SJCRH30 (cell line): ENCODE measurements at regions not wholly inside any gene's neighbourhood (a gene's known extent, or its start where the extent isn't known, plus 50 kb on each side); places are given as distances from the start of the nearest gene placed in this dataset.

ENCODE experiments used
- DNase-seq, 2 experiments: peaks; one replicate each; pipeline ENCODE4 v3.0.0-alpha.2; 2015 to 2020
- H3K27ac ChIP-seq: fragments of 250-450 bp; sonication (Bioruptor Pico); 2 replicates; pipeline ENCODE4 v1.5.1; 2020; ENCODE audit warnings: mild to moderate bottlenecking, moderate library complexity
- H3K27me3 ChIP-seq: fragments of 250-450 bp; sonication (Bioruptor Pico); 2 replicates; pipeline ENCODE4 v1.5.1; 2020; ENCODE audit warnings: mild to moderate bottlenecking, moderate library complexity
- H3K36me3 ChIP-seq: fragments of 250-450 bp; sonication (Bioruptor Pico); 2 replicates; pipeline ENCODE4 v1.5.1; 2020; ENCODE audit warnings: mild to moderate bottlenecking, moderate library complexity
- H3K4me1 ChIP-seq: fragments of 250-450 bp; sonication (Bioruptor Pico); 2 replicates; pipeline ENCODE4 v1.5.1; 2020; ENCODE audit warnings: mild to moderate bottlenecking, moderate library complexity
- H3K4me3 ChIP-seq: fragments of 250-450 bp; sonication (Bioruptor Pico); 2 replicates; pipeline ENCODE4 v1.5.1; 2020; ENCODE audit warnings: mild to moderate bottlenecking, moderate library complexity
- H3K9me3 ChIP-seq: fragments of 250-450 bp; sonication (Bioruptor Pico); replicated peaks from 2 replicates; pipeline ENCODE4 v1.5.1; 2020; ENCODE audit warnings: mild to moderate bottlenecking, moderate library complexity

DNA sequence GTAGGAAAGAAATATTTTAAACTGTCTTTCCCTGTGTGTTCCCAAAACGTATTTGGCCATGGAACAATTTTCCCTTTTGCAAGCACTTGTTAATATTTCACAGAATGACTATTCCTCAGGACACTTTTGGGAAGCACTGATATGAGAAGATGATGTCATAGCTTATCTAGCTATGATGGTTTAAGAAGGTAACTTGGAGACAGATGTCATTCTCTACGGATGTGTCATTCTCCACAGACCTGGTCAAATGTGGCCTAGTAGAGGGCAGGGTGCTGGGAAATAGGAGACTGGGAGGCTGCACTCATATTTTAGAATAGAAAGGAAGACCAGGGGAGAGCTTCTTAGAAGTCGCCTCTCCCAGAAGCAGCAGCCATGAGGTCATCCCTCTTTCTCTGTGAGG lies 220.7 kb upstream of the GLI3 start:
- no peaks in the 10 kb centered on the region for H3K36me3 ChIP-seq
- H3K27ac ChIP-seq, result no peak overlapping the region
- no peaks in the 10 kb centered on the region for H3K4me1 ChIP-seq
- H3K9me3 ChIP-seq, result no peaks in the 10 kb centered on the region
- H3K4me3 ChIP-seq, result no peak overlapping the region
- no peaks in the 10 kb centered on the region for H3K27me3 ChIP-seq
- no peak for DNase-seq

DNA sequence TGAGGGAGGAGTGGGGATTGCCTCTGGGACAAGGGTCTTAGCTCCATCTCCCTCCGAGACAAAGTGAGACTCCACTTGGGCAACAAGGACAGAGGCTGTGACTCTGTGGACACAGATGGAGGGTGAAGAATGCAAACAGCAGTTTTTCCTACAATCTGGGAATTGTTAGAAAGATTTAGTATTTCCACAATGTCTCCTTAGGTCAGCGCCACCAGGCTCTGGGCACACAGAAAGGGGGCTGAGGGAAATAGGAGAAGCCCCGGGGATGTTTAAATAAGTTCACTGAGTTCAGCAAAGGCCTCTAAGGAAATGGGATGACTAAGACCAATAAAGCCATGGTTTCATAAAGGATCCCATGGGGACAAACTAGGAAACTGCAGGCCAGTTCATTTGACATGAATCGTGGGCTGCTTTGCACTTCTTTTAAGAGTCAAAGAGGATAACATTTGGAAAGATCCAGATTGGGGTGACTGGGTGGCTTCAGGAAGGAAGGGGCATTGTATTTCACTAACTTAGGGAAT lies 219.8 kb upstream of the GLI3 start:
- Histone ChIP-seq H3K9me3 (no peaks in the 10 kb centered on the region), H3K27ac (no peak overlapping the region), H3K4me3 (no peak overlapping the region), H3K4me1 (no peaks in the 10 kb centered on the region), H3K36me3 (no peaks in the 10 kb centered on the region), H3K27me3 (no peaks in the 10 kb centered on the region)
- no peak for DNase-seq

DNA sequence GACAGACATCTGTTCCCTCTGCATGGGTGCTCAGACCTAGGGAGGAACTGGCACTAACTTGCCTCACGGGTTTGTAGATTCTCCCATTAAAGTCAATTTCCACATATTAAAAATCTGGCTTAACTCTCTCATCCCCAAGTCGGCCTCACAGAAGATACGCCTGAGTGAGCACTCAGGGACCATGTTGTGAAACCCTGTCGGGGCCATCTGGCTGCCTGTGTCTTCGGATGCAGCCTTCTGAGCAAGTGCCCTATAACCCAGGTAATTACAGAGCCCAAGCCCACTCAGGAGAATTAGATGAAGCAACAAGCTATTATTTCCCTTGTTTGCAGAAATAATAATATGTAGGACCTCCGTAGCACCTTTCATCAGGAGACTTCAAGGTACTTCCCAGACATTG lies 219.3 kb upstream of the GLI3 start:
- DNase-seq, result no peak

DNA sequence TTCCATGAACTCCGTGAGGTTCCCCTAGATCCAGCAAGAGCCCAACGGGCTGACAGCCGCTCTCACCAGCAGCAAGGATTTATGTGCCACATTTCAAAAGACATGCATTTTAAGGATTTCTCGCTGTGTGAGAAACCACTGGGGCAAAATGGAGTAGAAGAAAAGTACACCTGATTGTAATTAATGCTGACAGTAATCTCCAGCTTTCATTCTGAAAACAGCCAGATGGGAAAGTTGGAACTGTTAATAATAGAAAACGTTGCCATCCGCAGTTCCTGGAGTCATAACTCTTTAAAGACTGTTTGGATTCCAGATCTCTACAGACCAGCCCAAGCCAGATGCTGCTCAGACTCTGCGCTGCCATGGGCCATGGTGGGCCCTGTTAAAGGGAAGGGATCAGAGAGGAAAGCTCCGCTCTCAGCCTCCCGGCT lies 216.9 kb upstream of the GLI3 start:
- DNase-seq, result no peak
- H3K27ac ChIP-seq, result no peak overlapping the region
- no peak overlapping the region for H3K4me3 ChIP-seq

More for the DNA sequence above, 219.3 kb upstream of the GLI3 start:
- no peaks in the 10 kb centered on the region for H3K9me3 ChIP-seq
- no peaks in the 10 kb centered on the region for H3K27me3 ChIP-seq
- H3K4me1 ChIP-seq, result no peaks in the 10 kb centered on the region
- H3K27ac ChIP-seq, result no peak overlapping the region
- H3K4me3 ChIP-seq, result no peak overlapping the region
- H3K36me3 ChIP-seq, result no peaks in the 10 kb centered on the region

DNA sequence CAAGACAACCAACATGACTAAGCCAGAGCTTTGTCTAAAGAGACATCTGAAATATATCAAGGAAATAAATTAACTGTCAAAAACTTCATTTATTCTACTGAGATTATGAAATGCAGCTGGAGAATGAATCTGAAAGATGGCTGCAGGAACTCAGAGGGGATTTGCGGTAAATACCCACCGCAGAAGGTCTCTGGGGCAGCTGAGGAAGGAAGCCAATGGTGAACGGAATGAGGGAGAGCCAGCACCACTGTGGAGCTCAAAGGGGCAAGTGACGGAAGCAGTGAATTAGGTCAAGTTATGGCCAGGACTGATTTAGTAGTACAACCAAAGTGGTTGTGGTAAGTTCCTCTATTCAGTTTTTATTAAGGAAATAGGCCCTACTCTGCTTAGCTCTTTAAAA lies 215.3 kb upstream of the GLI3 start:
- Histone ChIP-seq H3K9me3 (no peaks in the 10 kb centered on the region), H3K36me3 (no peaks in the 10 kb centered on the region), H3K4me3 (no peak overlapping the region), H3K27ac (no peak overlapping the region), H3K27me3 (no peaks in the 10 kb centered on the region), H3K4me1 (no peaks in the 10 kb centered on the region)
- no peak for DNase-seq

More for the DNA sequence above, 216.9 kb upstream of the GLI3 start:
- Histone ChIP-seq H3K4me1 (no peaks in the 10 kb centered on the region), H3K9me3 (no peaks in the 10 kb centered on the region), H3K36me3 (no peaks in the 10 kb centered on the region), H3K27me3 (no peaks in the 10 kb centered on the region)

DNA sequence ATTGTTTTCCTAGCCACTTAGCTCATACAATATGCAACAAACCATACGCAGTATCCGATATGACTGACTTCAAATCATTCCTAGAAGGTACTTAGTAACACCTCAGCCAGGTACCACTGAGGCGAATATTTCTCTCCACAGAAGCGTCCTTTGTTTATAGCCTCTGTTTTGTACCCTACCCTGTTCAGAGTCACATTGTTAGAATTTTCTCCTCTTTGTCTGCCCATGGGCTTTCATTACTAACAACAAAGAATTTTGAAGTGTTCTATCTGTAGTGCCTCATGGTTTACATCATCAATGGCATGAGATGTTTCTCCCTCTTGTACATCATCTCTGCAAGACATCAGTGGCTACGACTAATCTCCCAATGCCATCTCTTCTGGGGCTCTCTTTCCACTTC lies 212.4 kb upstream of the GLI3 start:
- Histone ChIP-seq H3K4me3 (no peak overlapping the region), H3K27me3 (no peaks in the 10 kb centered on the region), H3K36me3 (no peaks in the 10 kb centered on the region), H3K4me1 (no peaks in the 10 kb centered on the region), H3K27ac (no peak overlapping the region), H3K9me3 (no peaks in the 10 kb centered on the region)
- no peak for DNase-seq

DNA sequence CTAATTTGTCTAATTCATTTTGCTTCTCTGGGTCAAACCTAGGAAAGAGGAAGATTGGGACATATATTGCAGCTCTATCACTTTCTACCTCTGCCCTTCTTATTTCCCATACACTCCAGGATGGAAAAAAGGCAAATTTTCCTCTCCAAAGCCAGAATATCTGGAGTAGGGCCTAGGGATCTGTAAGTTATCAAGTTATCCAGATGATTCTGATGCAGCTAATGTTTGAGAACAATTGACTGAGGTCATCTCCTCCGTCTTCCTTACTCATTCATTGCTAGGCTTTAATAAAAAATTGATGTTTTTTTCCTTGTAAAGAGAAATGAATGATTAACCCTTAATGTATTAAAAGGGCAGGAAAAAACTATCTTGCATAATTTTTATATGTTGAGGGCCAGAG lies 211.9 kb upstream of the GLI3 start:
- no peaks in the 10 kb centered on the region for H3K4me1 ChIP-seq
- H3K27ac ChIP-seq, result no peak overlapping the region
- no peaks in the 10 kb centered on the region for H3K27me3 ChIP-seq
- no peaks in the 10 kb centered on the region for H3K36me3 ChIP-seq
- DNase-seq, result no peak
- H3K9me3 ChIP-seq, result no peaks in the 10 kb centered on the region
- H3K4me3 ChIP-seq, result no peak overlapping the region

DNA sequence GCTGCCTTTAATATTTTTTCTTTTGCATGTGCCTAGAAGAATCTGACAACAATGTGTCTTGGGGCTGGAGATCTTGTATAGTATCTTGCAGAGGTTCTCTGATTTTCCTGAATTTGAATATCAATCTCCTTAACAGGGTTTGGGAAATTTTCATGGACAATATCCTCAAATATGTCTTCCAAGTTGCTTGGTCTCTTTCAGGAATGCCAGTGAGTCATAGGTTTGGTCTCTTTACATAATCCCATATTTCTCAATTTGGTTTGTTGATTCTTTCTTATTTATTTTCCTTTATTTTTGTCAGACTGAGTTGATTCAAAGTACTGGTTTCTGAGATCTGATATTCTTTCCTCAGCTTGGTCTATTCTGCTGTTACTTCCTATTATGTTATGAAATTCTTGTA lies 208.7 kb upstream of the GLI3 start:
- no peaks in the 10 kb centered on the region for H3K27me3 ChIP-seq
- H3K4me3 ChIP-seq, result no peak overlapping the region
- no peak overlapping the region for H3K27ac ChIP-seq
- no peak for DNase-seq
- no peaks in the 10 kb centered on the region for H3K4me1 ChIP-seq
- no peaks in the 10 kb centered on the region for H3K36me3 ChIP-seq
- no peaks in the 10 kb centered on the region for H3K9me3 ChIP-seq

DNA sequence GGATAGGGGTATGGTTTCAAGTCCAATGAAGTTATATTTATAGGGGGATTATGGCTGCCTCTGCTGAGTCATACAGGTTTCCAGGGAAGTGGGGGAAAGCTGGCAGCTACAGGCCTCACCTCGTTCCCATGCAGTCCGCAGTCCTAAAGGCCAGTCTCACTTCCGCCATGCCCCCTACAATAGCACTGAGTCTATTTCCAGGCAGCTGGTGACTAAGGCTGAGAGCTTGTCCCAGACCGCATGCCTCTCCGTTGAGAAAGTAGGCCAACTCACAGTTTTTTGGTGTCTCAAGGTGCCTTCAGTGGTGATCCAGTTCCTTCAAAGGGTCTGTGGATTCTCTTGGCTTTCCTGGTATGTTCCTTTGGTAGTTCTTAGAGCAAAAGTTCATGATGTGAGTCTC lies 203.9 kb upstream of the GLI3 start:
- no peak for DNase-seq
- no peaks in the 10 kb centered on the region for H3K4me1 ChIP-seq
- H3K36me3 ChIP-seq, result no peaks in the 10 kb centered on the region
- no peaks in the 10 kb centered on the region for H3K9me3 ChIP-seq
- no peaks in the 10 kb centered on the region for H3K27me3 ChIP-seq
- no peak overlapping the region for H3K27ac ChIP-seq
- H3K4me3 ChIP-seq, result no peak overlapping the region

DNA sequence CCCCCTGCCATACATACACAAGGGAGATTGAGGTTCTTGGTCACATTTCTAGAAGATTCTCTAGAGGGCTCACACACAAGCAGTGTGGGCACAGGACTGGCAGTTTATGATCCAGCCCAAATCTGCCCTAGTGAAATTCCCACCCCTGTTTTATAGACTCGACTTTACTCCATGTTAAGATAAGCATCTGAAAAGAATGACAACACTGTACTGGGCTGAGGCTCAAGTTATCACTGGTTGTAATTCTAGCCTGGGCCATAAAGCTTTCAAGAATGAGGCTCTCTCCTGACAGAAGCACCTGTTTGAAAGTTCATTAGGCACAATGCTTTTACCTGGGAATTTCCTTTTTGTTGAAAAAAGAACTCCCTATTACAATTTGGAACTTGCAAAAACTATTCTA lies 195.6 kb upstream of the GLI3 start:
- DNase-seq, result peak in 1 of 2 experiments; percentile 31
- Histone ChIP-seq H3K27me3 (no peaks in the 10 kb centered on the region), H3K4me3 (no peak overlapping the region), H3K36me3 (no peaks in the 10 kb centered on the region), H3K9me3 (no peaks in the 10 kb centered on the region), H3K4me1 (no peaks in the 10 kb centered on the region), H3K27ac (no peak overlapping the region)

DNA sequence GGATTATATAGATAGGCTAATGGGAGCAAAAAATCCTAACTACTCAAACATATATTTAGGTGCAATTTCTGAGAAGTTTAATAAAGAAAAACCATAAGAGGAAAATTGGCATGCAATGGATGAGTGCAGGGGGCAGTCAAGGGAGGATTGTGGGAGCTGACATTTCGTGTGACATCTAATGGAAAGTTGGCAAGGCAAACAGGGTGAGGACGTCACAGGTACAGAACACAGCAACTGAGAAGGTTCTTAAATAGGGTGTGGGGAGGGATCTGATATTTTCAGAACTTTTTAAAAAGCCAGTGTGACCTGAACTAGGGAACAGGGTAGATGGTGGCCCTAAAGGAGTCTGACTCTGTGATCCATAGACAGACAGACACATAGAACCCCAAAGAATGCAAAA lies 194.9 kb upstream of the GLI3 start:
- Histone ChIP-seq H3K27me3 (no peaks in the 10 kb centered on the region), H3K9me3 (no peaks in the 10 kb centered on the region), H3K27ac (no peak overlapping the region), H3K4me3 (no peak overlapping the region), H3K4me1 (no peaks in the 10 kb centered on the region), H3K36me3 (no peaks in the 10 kb centered on the region)
- no peak for DNase-seq

DNA sequence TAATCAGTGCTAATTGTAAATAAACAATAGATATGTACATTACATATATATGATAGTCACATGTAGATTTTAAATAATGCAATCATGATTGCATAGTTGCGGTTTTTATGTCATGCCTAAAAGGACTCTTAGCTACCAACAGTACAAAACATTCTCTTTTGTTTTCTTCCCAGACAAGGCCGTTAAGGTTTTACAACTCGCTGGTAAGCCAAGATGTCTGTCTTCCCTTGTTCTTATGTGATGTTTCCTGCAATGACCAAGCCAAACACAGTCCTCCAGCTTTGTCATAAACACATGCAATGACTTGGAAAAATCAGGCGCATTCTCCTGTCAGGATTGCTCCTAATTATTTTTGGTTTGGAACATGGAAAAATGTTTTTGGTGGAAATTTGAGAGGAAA lies 192.3 kb upstream of the GLI3 start:
- Histone ChIP-seq H3K27me3 (no peaks in the 10 kb centered on the region), H3K36me3 (no peaks in the 10 kb centered on the region), H3K9me3 (no peaks in the 10 kb centered on the region), H3K27ac (no peak overlapping the region), H3K4me1 (no peaks in the 10 kb centered on the region), H3K4me3 (no peak overlapping the region)
- no peak for DNase-seq

DNA sequence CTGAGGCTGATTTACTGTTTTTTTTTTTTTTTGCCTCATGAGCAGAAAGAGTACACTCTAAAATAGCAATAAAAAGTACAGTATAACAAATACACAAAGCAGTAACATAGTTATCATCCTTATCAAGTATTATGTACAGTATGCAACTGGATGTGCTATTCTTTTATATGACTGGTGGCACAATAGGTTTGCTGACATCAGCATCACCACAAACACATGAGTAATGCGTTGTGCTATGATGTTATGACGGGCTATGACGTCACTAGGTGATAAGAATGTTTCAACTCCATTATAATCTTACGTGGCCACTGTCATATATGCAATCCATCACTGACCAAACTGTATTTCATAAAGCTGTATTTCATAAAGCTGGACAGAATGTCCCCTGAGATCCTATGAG lies 189.2 kb upstream of the GLI3 start:
- no peak overlapping the region for H3K27ac ChIP-seq
- no peaks in the 10 kb centered on the region for H3K27me3 ChIP-seq
- H3K36me3 ChIP-seq, result no peaks in the 10 kb centered on the region
- H3K4me3 ChIP-seq, result no peak overlapping the region
- no peaks in the 10 kb centered on the region for H3K4me1 ChIP-seq
- DNase-seq, result no peak
- no peaks in the 10 kb centered on the region for H3K9me3 ChIP-seq

DNA sequence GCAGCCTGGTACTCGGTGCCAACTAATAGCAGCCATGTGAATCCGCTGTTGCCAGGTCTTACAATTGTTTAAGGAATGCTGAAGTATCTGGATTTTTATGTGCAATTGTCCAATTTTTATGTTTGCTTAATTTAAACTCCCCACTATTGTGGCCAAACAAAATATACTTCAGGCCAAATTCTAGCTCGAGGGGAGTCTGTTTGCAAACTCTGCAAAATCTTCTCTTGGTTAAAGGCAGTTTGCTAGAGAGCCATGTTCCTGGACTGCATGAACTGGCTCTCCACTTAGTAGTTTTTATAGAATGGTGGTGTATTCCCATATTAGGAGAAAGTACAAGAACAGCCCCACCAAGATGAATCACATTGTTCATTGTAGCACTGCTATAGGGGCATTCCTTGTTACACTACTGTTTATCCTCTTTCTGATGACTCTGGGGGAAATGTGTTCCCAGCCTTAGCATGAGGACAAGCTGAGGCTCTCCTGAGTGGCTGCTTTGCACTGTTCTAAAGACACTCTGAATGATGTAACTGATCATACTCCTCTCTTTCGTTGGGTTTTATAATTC lies 178.0 kb upstream of the GLI3 start:
- Histone ChIP-seq H3K4me1 (no peaks in the 10 kb centered on the region), H3K27ac (no peak overlapping the region), H3K36me3 (no peaks in the 10 kb centered on the region), H3K27me3 (no peaks in the 10 kb centered on the region), H3K4me3 (no peak overlapping the region), H3K9me3 (no peaks in the 10 kb centered on the region)
- no peak for DNase-seq

DNA sequence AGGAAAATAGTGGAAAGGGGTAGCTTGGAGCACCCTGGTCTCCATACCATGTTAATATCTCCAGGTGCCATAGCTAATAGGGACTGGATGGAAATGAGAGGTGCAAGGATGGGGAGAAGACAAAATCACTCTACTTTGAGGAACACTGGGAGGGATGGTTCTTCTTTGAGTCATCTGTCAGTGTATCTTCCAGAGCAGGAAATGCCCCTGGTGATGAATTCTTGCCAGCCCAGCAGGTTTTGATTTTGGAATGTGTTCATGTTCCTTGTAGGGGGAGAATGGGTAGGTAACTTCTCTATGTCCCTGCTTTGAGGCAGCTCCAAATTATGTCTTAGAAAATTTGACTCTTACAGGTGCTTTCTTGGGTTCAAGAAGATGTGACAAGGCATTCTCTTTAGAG lies 177.0 kb upstream of the GLI3 start:
- no peak for DNase-seq
- Histone ChIP-seq H3K9me3 (no peaks in the 10 kb centered on the region), H3K4me3 (no peak overlapping the region), H3K4me1 (no peaks in the 10 kb centered on the region), H3K27ac (no peak overlapping the region), H3K27me3 (no peaks in the 10 kb centered on the region), H3K36me3 (no peaks in the 10 kb centered on the region)

DNA sequence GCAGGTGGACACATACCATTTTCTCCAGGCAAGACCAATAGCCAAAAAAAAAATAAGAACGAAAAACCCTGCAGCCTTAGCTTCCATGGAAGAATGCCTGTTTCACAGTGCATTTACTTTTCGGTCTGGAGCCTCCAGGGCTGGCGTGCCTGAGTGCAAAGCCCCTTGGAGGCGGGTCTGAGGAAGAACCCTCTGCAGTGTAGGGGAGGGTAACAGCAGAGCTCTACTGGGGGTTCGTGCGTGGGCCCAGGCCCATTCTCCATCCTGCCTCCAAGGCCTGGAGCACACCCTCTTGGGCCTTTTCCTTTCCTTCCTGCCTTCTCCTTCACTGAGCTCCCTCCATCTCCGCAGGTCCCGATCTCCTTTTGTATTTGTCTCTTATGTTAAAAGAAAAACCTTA lies 172.3 kb upstream of the GLI3 start:
- Histone ChIP-seq H3K27me3 (peaks cover 3% of the 10 kb centered on the region; the same call in 1 of the 2 replicates), H3K9me3 (no peaks in the 10 kb centered on the region), H3K4me3 (no peak overlapping the region), H3K4me1 (no peaks in the 10 kb centered on the region), H3K27ac (no peak overlapping the region), H3K36me3 (no peaks in the 10 kb centered on the region)
- no peak for DNase-seq
